A549 (cell line): ENCODE measurements at regions not wholly inside any gene's neighbourhood (a gene's known extent, or its start where the extent isn't known, plus 50 kb on each side); places are given as distances from the start of the nearest gene placed in this dataset.

Experiments
- ATAC-seq, 2 experiments: fragments of 200-7000 bp in 1 of 2; fragments of >200 bp in 1 of 2; cut with Nextera tagmentation in 1 of 2; cut with Tn5 transposase in 1 of 2; 3 replicates each; pipeline versions ENCODE4 v1.8.0 to v1.9.1; 2018 to 2020; ENCODE audit warnings: mild to moderate bottlenecking in 1 of 2, moderate library complexity in 1 of 2
- CTCF ChIA-PET: fragments of 300-600 bp; sonication (Branson Sonifier 250); formaldehyde crosslinking; extraction: SDS; loops from one replicate; lab custom pipeline; 2021; ENCODE audit warnings: antibody characterized with exemption, inconsistent platforms; lab: Yijun Ruan, JAX
- POLR2A ChIA-PET: fragments of 350-600 bp; formaldehyde crosslinking; extraction: SDS; loops from one replicate; lab custom pipeline; 2021; ENCODE audit warnings: antibody characterized with exemption, inconsistent platforms; lab: Yijun Ruan, JAX
- DNase-seq, 2 experiments: peaks; one replicate each; pipeline versions ENCODE4 v3.0.0 to v3.0.0-alpha.2; 2011 to 2016; ENCODE audit warnings: low read depth in 1 of 2, low spot score in 1 of 2
- FAIRE-seq: peaks from 2 replicates; lab custom pipeline; 2011; peaks lifted over from hg19 to GRCh38; lab: Jason Lieb, UNC
- H3K27ac ChIP-seq, 2 experiments: fragments of >200 bp; sonication (Bioruptor Twin); formaldehyde crosslinking; 3 replicates each; pipeline ENCODE4 v1.5.1; 2016 to 2017
- H3K4me1 ChIP-seq: fragments of >200 bp; sonication (Bioruptor Twin); formaldehyde crosslinking; 3 replicates; pipeline ENCODE4 v1.6.1; 2016
- H3K4me2 ChIP-seq: fragments of >200 bp; sonication (Bioruptor Twin); formaldehyde crosslinking; 3 replicates; pipeline ENCODE4 v1.6.1; 2016
- H3K4me3 ChIP-seq: fragments of >200 bp; sonication (Bioruptor Twin); formaldehyde crosslinking; 3 replicates; pipeline ENCODE4 v1.5.1; 2016
- H3K9me3 ChIP-seq: fragments of >200 bp; sonication (Bioruptor Twin); formaldehyde crosslinking; 3 replicates; pipeline ENCODE4 v1.6.1; 2016
- CTCF ChIP-seq: fragments of >200 bp; sonication (Bioruptor Twin); formaldehyde crosslinking; IDR thresholded peaks from 3 replicates; pipeline ENCODE4 v1.5.1; 2016
- EHF ChIP-seq: fragments of 250-450 bp; sonication (Bioruptor Pico); IDR thresholded peaks from 2 replicates; pipeline ENCODE4 v1.5.0; 2020; ENCODE audit warnings: mild to moderate bottlenecking
- KDM5A ChIP-seq: fragments of 200-600 bp; sonication (generic); IDR thresholded peaks from 2 replicates; pipeline ENCODE4 v1.6.1; 2016; ENCODE audit warnings: antibody characterized with exemption, mild to moderate bottlenecking
- PBX3 ChIP-seq: IDR thresholded peaks from 2 replicates; pipeline ENCODE4 v1.6.1; 2012
- POLR2AphosphoS2 ChIP-seq: conservative IDR thresholded peaks from 2 replicates; pipeline ENCODE4 v1.6.1; 2012; ENCODE audit warnings: low read length, improper control_type of control experiment, inconsistent platforms
- RAD21 ChIP-seq, 2 experiments: fragments of >200 bp in 1 of 2; sonication (Bioruptor Twin) in 1 of 2; formaldehyde crosslinking in 1 of 2; IDR thresholded peaks in 1 of 2; conservative IDR thresholded peaks in 1 of 2; 2 replicates in 1 of 2; 3 replicates in 1 of 2; pipeline ENCODE4 v1.6.1; 2012 to 2018; ENCODE audit warnings: inconsistent platforms in 1 of 2
- RFX5 ChIP-seq: fragments of 450-650 bp; IDR thresholded peaks from 2 replicates; pipeline ENCODE4 v1.7.1; 2014; ENCODE audit warnings: antibody characterized with exemption, mild to moderate bottlenecking, moderate library complexity
- TFCP2L1 ChIP-seq: fragments of 250-450 bp; sonication (Bioruptor Pico); IDR thresholded peaks from 2 replicates; pipeline ENCODE4 v1.5.0; 2021; ENCODE audit warnings: mild to moderate bottlenecking
- ZSCAN20 ChIP-seq: fragments of 250-450 bp; sonication (Bioruptor Pico); IDR thresholded peaks from 2 replicates; pipeline ENCODE4 v1.8.0; 2022; ENCODE audit warnings: mild to moderate bottlenecking, moderate library complexity
- WGBS: methylation state at CpG from one replicate; pipeline ENCODE4 v1.1.6; 2017; ENCODE audit errors: missing lambda C conversion rate; 5-methylcytosine and 5-hydroxymethylcytosine counted together

- TF ChIP-seq RFX5 (no peak), KDM5A (no peak), POLR2AphosphoS2 (no peak), PBX3 (no peak), RAD21 (conservative IDR thresholded peaks at IDR 0.05 in 1 of 2, IDR thresholded peaks at IDR 0.05 in 1 of 2) (no peak), CTCF (no peak)
- Histone ChIP-seq H3K9me3 (no peaks in the 10 kb centered on the region), H3K4me3 (no peak overlapping the region), H3K4me1 (no peaks in the 10 kb centered on the region), H3K4me2 (no peak overlapping the region), H3K27ac (no peak overlapping the region)
- POLR2A ChIA-PET = no interaction called here
- FAIRE-seq (no peak), DNase-seq (no peak), ATAC-seq (no peak)
- 73% methylated on average over 3 of the region's 3 CpGs for WGBS
- CTCF ChIA-PET = interaction anchor here (0.7 kb wide), 1 partner anchor 510 kb away, joined by 3 read pairs; no protein-coding TSS in a partner anchor
Measured at GRCh38 chr13:73776151-73776785, 357.9 kb downstream of the KLF12 start.

GRCh38 chr13:73773168-73773549, 361.0 kb downstream of the KLF12 start:
- DNase-seq (no peak), FAIRE-seq (no peak)
- Histone ChIP-seq H3K27ac (no peak overlapping the region), H3K9me3 (no peaks in the 10 kb centered on the region)
- no peak for TF ChIP-seq TFCP2L1 (CRISPR knock-in tag)
- TF ChIP-seq, all 56 proteins: peak for 0
- CTCF ChIA-PET = no interaction called here
- POLR2A ChIA-PET = no interaction called here
- 21% methylated on average over 3 of the region's 3 CpGs for WGBS
- ATAC-seq = no peak
- Histone ChIP-seq H3K4me2 (no peak overlapping the region), H3K4me3 (no peak overlapping the region), H3K4me1 (no peaks in the 10 kb centered on the region)

- TF ChIP-seq ZSCAN20 (CRISPR knock-in tag) (no peak), POLR2AphosphoS2 (no peak)
- TF ChIP-seq, all 56 proteins: peak for 0
- no peaks in the 10 kb centered on the region for H3K4me1 ChIP-seq
- no peaks in the 10 kb centered on the region for H3K9me3 ChIP-seq
- no peak overlapping the region for H3K4me3 ChIP-seq
- H3K4me2 ChIP-seq = no peak overlapping the region
- ChIA-PET CTCF (no interaction called here), POLR2A (no interaction called here)
- FAIRE-seq (no peak), DNase-seq (no peak), ATAC-seq (no peak)
- WGBS = 66% methylated on average over 8 of the region's 8 CpGs
- H3K27ac ChIP-seq = no peak overlapping the region
Measured at GRCh38 chr13:73772449-73773167, 361.6 kb downstream of the KLF12 start.

- 84% methylated on average over 4 of the region's 4 CpGs for WGBS
- Histone ChIP-seq H3K4me3 (no peak overlapping the region), H3K27ac (no peak overlapping the region), H3K4me2 (no peak overlapping the region), H3K9me3 (no peaks in the 10 kb centered on the region), H3K4me1 (no peaks in the 10 kb centered on the region)
- peak in 1 of 2 experiments; percentile 1 for DNase-seq
- ChIA-PET POLR2A (no interaction called here), CTCF (interaction anchor here (0.5 to 1.2 kb wide), 4 partner anchors 11 to 916 kb away, joined by 3 to 4 read pairs (median 4); no protein-coding TSS in a partner anchor)
- no peak for ATAC-seq
- FAIRE-seq = no peak
- TF ChIP-seq RAD21 (conservative IDR thresholded peaks at IDR 0.05 in 1 of 2, IDR thresholded peaks at IDR 0.05 in 1 of 2) (0 out of 5 replicates have a peak, but pooled peaks of 1 of the 2 experiments have one; percentile 13), EHF (CRISPR knock-in tag) (no peak)
Measured at GRCh38 chr13:73767747-73768315, 366.4 kb downstream of the KLF12 start.
